BE2C (cell line): ENCODE measurements at regions not wholly inside any gene's neighbourhood (a gene's known extent, or its start where the extent isn't known, plus 50 kb on each side); places are given as distances from the start of the nearest gene placed in this dataset.

Source experiments
- DNase-seq: peaks from one replicate; pipeline ENCODE4 v3.0.0-alpha.2; 2020
- H3K27me3 ChIP-seq: fragments of 250-450 bp; sonication (Bioruptor Pico); 2 replicates; pipeline ENCODE4 v1.5.1; 2020; ENCODE audit warnings: mild to moderate bottlenecking
- H3K36me3 ChIP-seq: fragments of 250-450 bp; sonication (Bioruptor Pico); 2 replicates; pipeline ENCODE4 v1.5.1; 2020; ENCODE audit warnings: mild to moderate bottlenecking
- H3K4me1 ChIP-seq: fragments of 250-450 bp; sonication (Bioruptor Pico); 2 replicates; pipeline ENCODE4 v1.5.1; 2020
- H3K4me3 ChIP-seq: 2 replicates; pipeline ENCODE4 v1.5.1; 2011; ENCODE audit warnings: low read depth, low read length
- H3K9me3 ChIP-seq: fragments of 250-450 bp; sonication (Bioruptor Pico); 2 replicates; pipeline ENCODE4 v1.5.1; 2020
- TF ChIP-seq, protein P1 (sequence below): IDR thresholded peaks from 2 replicates; pipeline ENCODE4 v1.5.1; 2012; ENCODE audit warnings: mild to moderate bottlenecking, low read depth, low read length

DNA sequence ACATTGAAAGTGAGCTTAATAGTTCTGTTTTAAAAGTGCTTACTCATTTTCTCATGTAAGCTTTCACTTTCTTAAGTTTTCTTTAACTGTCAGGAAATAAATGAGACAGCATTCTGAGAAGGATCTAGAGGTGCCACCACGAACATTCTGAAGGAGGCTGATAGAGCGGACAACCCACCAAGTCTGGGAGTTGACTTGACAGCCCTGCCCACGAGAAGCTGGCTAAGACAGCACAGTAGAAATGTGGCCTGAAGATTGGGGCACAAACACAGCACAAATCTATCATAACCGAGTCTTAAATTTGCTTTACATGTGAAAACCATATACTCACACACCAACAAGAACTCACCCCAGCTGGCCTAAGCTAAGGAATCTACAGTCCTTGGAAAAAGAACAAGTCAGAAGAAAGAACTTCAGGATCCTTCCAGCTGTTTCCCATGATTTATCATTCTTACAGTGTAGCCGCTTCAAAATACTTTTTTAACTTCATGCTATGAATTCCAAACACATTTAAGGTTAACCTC is 144.2 kb upstream of the TNFAIP3 start:
- no peak overlapping the region for H3K4me3 ChIP-seq
- DNase-seq: no peak
- no peaks in the 10 kb centered on the region; the same call in 1 of the 2 replicates for H3K27me3 ChIP-seq
- TF ChIP-seq, protein P1, sequence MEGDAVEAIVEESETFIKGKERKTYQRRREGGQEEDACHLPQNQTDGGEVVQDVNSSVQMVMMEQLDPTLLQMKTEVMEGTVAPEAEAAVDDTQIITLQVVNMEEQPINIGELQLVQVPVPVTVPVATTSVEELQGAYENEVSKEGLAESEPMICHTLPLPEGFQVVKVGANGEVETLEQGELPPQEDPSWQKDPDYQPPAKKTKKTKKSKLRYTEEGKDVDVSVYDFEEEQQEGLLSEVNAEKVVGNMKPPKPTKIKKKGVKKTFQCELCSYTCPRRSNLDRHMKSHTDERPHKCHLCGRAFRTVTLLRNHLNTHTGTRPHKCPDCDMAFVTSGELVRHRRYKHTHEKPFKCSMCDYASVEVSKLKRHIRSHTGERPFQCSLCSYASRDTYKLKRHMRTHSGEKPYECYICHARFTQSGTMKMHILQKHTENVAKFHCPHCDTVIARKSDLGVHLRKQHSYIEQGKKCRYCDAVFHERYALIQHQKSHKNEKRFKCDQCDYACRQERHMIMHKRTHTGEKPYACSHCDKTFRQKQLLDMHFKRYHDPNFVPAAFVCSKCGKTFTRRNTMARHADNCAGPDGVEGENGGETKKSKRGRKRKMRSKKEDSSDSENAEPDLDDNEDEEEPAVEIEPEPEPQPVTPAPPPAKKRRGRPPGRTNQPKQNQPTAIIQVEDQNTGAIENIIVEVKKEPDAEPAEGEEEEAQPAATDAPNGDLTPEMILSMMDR: no peak
- H3K9me3 ChIP-seq: no peaks in the 10 kb centered on the region
- H3K36me3 ChIP-seq: no peaks in the 10 kb centered on the region
- no peaks in the 10 kb centered on the region for H3K4me1 ChIP-seq

DNA sequence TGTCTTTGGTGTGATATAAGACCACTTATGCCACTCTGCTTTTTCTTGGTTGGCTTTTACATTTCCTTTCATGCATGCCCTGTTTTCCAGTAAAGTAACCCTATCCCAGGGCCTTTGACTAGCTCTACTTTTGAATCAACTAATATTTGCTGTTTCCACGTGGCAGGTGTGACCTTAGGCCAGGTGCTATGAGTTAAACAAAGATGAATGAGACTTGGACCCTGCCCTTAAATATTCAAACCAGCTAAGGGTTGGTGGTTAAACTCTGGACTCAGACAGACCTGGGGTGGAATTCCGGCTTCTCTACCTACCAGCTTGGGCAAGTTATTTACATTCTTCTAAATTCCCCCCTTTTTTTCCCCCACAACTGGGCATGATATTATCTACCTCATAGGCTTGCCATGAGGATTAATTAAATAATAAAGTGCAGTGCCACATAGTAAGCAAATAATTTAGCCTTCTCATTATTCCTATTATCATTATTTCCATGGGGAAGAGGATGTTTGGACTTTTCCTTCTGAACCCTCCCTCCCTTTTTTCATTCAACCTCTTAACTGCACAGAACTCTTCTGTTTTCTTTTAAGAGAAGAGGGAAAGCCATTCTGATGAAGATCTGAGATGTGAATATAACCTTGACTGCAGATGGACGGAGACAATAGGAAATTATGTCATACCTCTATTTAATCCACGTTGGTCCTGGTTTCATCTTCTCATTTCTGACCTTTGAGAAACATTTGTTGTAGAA is 143.6 kb upstream of the TNFAIP3 start:
- Histone ChIP-seq H3K4me1 (no peaks in the 10 kb centered on the region), H3K36me3 (no peaks in the 10 kb centered on the region), H3K27me3 (no peaks in the 10 kb centered on the region), H3K9me3 (no peaks in the 10 kb centered on the region), H3K4me3 (no peak overlapping the region)
- TF ChIP-seq, protein P1: no peak
- DNase-seq: no peak

DNA sequence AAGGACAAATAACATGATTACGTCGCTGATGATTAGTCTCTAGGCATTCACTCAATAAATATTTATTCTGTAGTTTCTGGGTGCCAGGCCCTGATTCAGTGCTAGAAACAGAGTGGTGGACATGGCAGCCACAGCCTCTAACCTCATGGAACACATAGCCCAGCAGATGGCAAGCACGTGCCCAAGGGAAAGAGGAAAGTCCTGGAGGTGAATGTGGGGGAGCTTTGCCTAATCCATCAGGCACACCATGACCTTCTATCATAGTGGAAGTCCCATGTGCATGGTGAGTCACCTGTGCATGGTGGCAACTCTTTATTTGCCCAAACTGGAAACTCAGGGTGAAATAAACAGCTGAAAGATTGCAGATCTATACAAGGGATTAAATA is 143.0 kb upstream of the TNFAIP3 start:
- Histone ChIP-seq H3K4me3 (no peak overlapping the region), H3K9me3 (no peaks in the 10 kb centered on the region)
- DNase-seq: no peak

DNA sequence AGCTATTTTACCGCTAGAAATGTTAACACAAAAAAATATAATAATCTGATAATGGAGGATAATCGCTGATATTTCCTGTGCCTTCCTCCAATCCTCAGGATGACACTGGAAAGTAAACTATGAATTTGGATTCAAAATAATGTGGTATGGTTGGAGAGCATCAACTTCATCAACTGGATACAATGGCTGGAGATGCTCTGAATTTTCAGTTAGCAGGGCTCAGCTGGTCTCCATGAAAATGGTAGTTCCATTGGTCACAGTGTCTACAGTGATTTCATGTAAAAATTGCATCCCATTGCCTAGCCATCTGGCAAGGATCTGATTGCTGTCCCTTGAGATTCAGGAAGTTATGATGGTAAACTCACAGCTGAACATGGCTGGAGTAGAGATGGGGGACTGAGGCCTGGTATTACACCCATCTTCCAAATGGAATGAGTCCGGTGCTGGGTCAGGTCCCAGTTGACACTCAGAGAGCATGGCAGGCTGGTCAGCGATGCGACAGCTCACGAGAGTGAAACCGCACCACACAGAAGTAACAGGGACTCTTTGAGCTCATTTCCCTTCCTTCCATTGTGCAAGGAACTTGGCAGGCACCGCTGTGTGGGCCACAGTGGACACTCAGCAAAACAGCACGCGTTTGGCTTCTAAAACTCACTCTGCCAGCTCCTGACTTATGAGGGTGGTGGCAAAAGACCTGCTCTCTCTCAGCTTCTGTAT is 142.4 kb upstream of the TNFAIP3 start:
- H3K36me3 ChIP-seq: no peaks in the 10 kb centered on the region
- H3K4me1 ChIP-seq: no peaks in the 10 kb centered on the region
- H3K27me3 ChIP-seq: no peaks in the 10 kb centered on the region
- TF ChIP-seq, protein P1: no peak
- no peak overlapping the region for H3K4me3 ChIP-seq
- no peak for DNase-seq
- H3K9me3 ChIP-seq: no peaks in the 10 kb centered on the region

More for the DNA sequence above, 143.0 kb upstream of the TNFAIP3 start:
- TF ChIP-seq, protein P1: no peak
- Histone ChIP-seq H3K27me3 (no peaks in the 10 kb centered on the region), H3K36me3 (no peaks in the 10 kb centered on the region), H3K4me1 (no peaks in the 10 kb centered on the region)

DNA sequence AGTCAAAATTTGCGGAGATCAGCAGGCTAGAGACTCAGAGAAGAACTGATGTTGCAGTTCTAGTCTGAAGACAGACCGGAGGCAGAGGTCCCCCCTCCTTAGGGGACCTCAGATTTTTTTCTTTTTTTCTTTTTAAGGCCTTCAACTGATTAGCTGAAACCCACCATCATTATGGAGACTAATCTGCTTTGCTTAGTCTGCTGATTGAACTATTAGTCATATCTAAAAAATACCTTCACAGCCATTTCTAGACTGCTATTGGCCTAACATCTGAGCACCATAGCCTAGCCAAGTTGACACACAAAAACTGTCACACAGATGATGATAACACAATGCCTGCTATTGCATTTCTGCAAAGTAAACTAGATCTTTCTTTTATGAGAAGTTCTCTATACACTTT is 141.1 kb upstream of the TNFAIP3 start:
- no peaks in the 10 kb centered on the region for H3K9me3 ChIP-seq
- H3K4me1 ChIP-seq: no peaks in the 10 kb centered on the region
- H3K4me3 ChIP-seq: no peak overlapping the region
- no peaks in the 10 kb centered on the region for H3K36me3 ChIP-seq
- TF ChIP-seq, protein P1: no peak
- no peaks in the 10 kb centered on the region for H3K27me3 ChIP-seq
- no peak for DNase-seq

DNA sequence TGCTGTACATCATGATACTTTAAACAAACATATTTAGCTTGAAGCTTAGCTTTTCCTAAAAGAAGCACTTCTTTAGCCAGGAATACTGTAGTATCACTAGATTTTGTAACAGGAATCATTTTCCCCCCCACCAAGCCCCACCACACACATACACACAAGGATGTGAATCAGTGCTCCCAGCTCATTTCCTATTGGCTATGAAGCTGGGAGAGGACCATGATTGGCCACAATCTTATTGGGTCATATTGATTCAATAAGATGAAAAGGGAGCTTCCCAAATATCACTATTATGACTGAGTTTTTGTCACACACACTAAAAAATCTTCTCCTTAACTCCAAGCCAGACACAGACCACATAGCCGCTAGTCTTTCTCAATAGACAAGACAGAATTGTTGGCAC is 140.5 kb upstream of the TNFAIP3 start:
- Histone ChIP-seq H3K4me1 (no peaks in the 10 kb centered on the region), H3K4me3 (no peak overlapping the region), H3K27me3 (no peaks in the 10 kb centered on the region), H3K9me3 (no peaks in the 10 kb centered on the region), H3K36me3 (no peaks in the 10 kb centered on the region)
- TF ChIP-seq, protein P1: no peak
- no peak for DNase-seq
